GM19452 (cell line): ENCODE measurements at regions not wholly inside any gene's neighbourhood (a gene's known extent, or its start where the extent isn't known, plus 50 kb on each side); places are given as distances from the start of the nearest gene placed in this dataset.
"Not testable (repeated sequence)": the region's sequence is repeated elsewhere in the genome, so short reads cannot be mapped to it uniquely, and the experiment has no call there.

Source experiments
- ATAC-seq: cut with Tn5 transposase; IDR thresholded peaks from one replicate; pipeline ENCODE4 v1.9.1; 2021; ENCODE audit not compliant: unreplicated experiment

- no peak for ATAC-seq
Observed at GRCh38 chr6:105744815-105745214, 341.3 kb upstream of the PRDM1 start.

GRCh38 chr6:105740946-105741645 lies 338.2 kb upstream of the PREP start:
- ATAC-seq: no peak

GRCh38 chr6:105739764-105740163 lies 336.9 kb upstream of the PREP start:
- no peak for ATAC-seq

- no peak for ATAC-seq
Observed at GRCh38 chr6:105733556-105734162, 330.8 kb upstream of the PREP start.

GRCh38 chr6:105728995-105729394 lies 326.1 kb upstream of the PREP start:
- ATAC-seq: no peak

- no peak for ATAC-seq
Observed at GRCh38 chr6:105726902-105727655, 324.2 kb upstream of the PREP start.

- no peak for ATAC-seq
Observed at GRCh38 chr6:105714846-105715245, 312.0 kb upstream of the PREP start.

GRCh38 chr6:105713474-105714118 lies 310.7 kb upstream of the PREP start:
- no peak for ATAC-seq

- no peak for ATAC-seq
Observed at GRCh38 chr6:105711216-105711615, 308.3 kb upstream of the PREP start.

- no peak for ATAC-seq
Observed at GRCh38 chr6:105705608-105706007, 302.7 kb upstream of the PREP start.

GRCh38 chr6:105695461-105695860 lies 292.6 kb upstream of the PREP start:
- ATAC-seq: no peak

GRCh38 chr6:105692613-105693215 lies 289.8 kb upstream of the PREP start:
- no peak for ATAC-seq

- no peak for ATAC-seq
Observed at GRCh38 chr6:105691971-105692370, 289.1 kb upstream of the PREP start.

- no peak for ATAC-seq
Observed at GRCh38 chr6:105691081-105691480, 288.2 kb upstream of the PREP start.

- ATAC-seq: no peak
Observed at GRCh38 chr6:105688573-105688972, 285.7 kb upstream of the PREP start.

GRCh38 chr6:105686793-105687192 lies 283.9 kb upstream of the PREP start:
- not testable (repeated sequence) for ATAC-seq

- ATAC-seq: no peak
Observed at GRCh38 chr6:105681061-105681460, 278.2 kb upstream of the PREP start.

- no peak for ATAC-seq
Observed at GRCh38 chr6:105680131-105680530, 277.2 kb upstream of the PREP start.

GRCh38 chr6:105678516-105678915 lies 275.6 kb upstream of the PREP start:
- ATAC-seq: no peak

GRCh38 chr6:105677671-105678475 lies 275.0 kb upstream of the PREP start:
- no peak for ATAC-seq
